SW 1271 (cell line): ENCODE measurements at regions not wholly inside any gene's neighbourhood (a gene's known extent, or its start where the extent isn't known, plus 50 kb on each side); places are given as distances from the start of the nearest gene placed in this dataset.
A peak's percentile ranks its signal among the peaks of the same experiment; 100 is the strongest.

Experiments
- DNase-seq, 2 experiments: peaks; one replicate each; lab custom pipeline; 2025; lab: John Stamatoyannopoulos, UW

- DNase-seq: no peak
Observed at GRCh38 chr3:34988296-34988695, 651.0 kb upstream of the ARPP21 start.

- DNase-seq: no peak
Observed at GRCh38 chr3:34995796-34996430, 643.4 kb upstream of the ARPP21 start.

- peak in 1 of 2 experiments; percentile 14 for DNase-seq
Observed at GRCh38 chr3:34998902-34999301, 640.4 kb upstream of the ARPP21 start.

GRCh38 chr3:35012214-35012613, 627.1 kb upstream of the ARPP21 start:
- no peak for DNase-seq

- no peak for DNase-seq
Observed at GRCh38 chr3:35028157-35028556, 611.2 kb upstream of the ARPP21 start.

GRCh38 chr3:35042210-35042991, 596.9 kb upstream of the ARPP21 start:
- DNase-seq: no peak

GRCh38 chr3:35043040-35043439, 596.3 kb upstream of the ARPP21 start:
- no peak for DNase-seq

- DNase-seq: no peak
Observed at GRCh38 chr3:35044190-35044589, 595.1 kb upstream of the ARPP21 start.

GRCh38 chr3:35045118-35045517, 594.2 kb upstream of the ARPP21 start:
- DNase-seq: no peak

- no peak for DNase-seq
Observed at GRCh38 chr3:35064761-35065160, 574.6 kb upstream of the ARPP21 start.

- no peak for DNase-seq
Observed at GRCh38 chr3:35065891-35066290, 573.4 kb upstream of the ARPP21 start.

GRCh38 chr3:35067750-35068149, 571.6 kb upstream of the ARPP21 start:
- no peak for DNase-seq

- no peak for DNase-seq
Observed at GRCh38 chr3:35070088-35070487, 569.2 kb upstream of the ARPP21 start.

GRCh38 chr3:35071772-35072171, 567.6 kb upstream of the ARPP21 start:
- no peak for DNase-seq

GRCh38 chr3:35078780-35079179, 560.5 kb upstream of the ARPP21 start:
- no peak for DNase-seq

- DNase-seq: no peak
Observed at GRCh38 chr3:35079403-35079802, 559.9 kb upstream of the ARPP21 start.

GRCh38 chr3:35081899-35082298, 557.4 kb upstream of the ARPP21 start:
- no peak for DNase-seq

GRCh38 chr3:35088943-35089342, 550.4 kb upstream of the ARPP21 start:
- DNase-seq: no peak

- DNase-seq: no peak
Observed at GRCh38 chr3:35114686-35115085, 524.6 kb upstream of the ARPP21 start.

GRCh38 chr3:35120026-35120425, 519.3 kb upstream of the ARPP21 start:
- no peak for DNase-seq

GRCh38 chr3:35137612-35138011, 501.7 kb upstream of the ARPP21 start:
- DNase-seq: no peak

GRCh38 chr3:35141406-35141805, 497.9 kb upstream of the ARPP21 start:
- DNase-seq: no peak

- DNase-seq: no peak
Observed at GRCh38 chr3:35144011-35144410, 495.3 kb upstream of the ARPP21 start.
